Smooth muscle cell (in vitro differentiated cells): ENCODE measurements at regions not wholly inside any gene's neighbourhood (a gene's known extent, or its start where the extent isn't known, plus 50 kb on each side); places are given as distances from the start of the nearest gene placed in this dataset.

Experiments used
- DNase-seq: peaks from one replicate; lab custom pipeline; 2025; ENCODE audit not compliant: unreplicated experiment; lab: John Stamatoyannopoulos, UW
- H2AFZ ChIP-seq: fragments of 200-600 bp; sonication (generic); 2 replicates; pipeline ENCODE4 v1.6.0; 2016; ENCODE audit warnings: antibody characterized with exemption, low read depth, mild to moderate bottlenecking
- H3F3A ChIP-seq: fragments of 200-600 bp; sonication (generic); 2 replicates; pipeline ENCODE4 v1.6.0; 2017; ENCODE audit warnings: antibody characterized with exemption, low read depth
- H3K27ac ChIP-seq: fragments of 200-600 bp; sonication (generic); 2 replicates; pipeline ENCODE4 v1.5.1; 2016; ENCODE audit warnings: low read depth, mild to moderate bottlenecking
- H3K27me3 ChIP-seq: fragments of 200-600 bp; sonication (generic); 2 replicates; pipeline ENCODE4 v1.6.1; 2016; ENCODE audit warnings: low read depth, mild to moderate bottlenecking
- H3K36me3 ChIP-seq: fragments of 200-600 bp; sonication (generic); 2 replicates; pipeline ENCODE4 v1.5.1; 2016; ENCODE audit warnings: low read depth
- H3K4me1 ChIP-seq: fragments of 200-600 bp; sonication (generic); 2 replicates; pipeline ENCODE4 v1.5.1; 2016; ENCODE audit warnings: low read depth
- H3K4me2 ChIP-seq: fragments of 200-600 bp; sonication (generic); 2 replicates; pipeline ENCODE4 v1.6.0; 2016; ENCODE audit warnings: mild to moderate bottlenecking
- H3K4me3 ChIP-seq: fragments of 200-600 bp; sonication (generic); 2 replicates; pipeline ENCODE4 v1.5.1; 2016; ENCODE audit warnings: mild to moderate bottlenecking
- H3K79me2 ChIP-seq: fragments of 200-600 bp; sonication (generic); 2 replicates; pipeline ENCODE4 v1.6.0; 2016; ENCODE audit warnings: low read depth, mild to moderate bottlenecking
- H3K9ac ChIP-seq: fragments of 200-600 bp; sonication (generic); 2 replicates; pipeline ENCODE4 v1.6.0; 2016; ENCODE audit warnings: low read depth
- H3K9me3 ChIP-seq: fragments of 200-600 bp; sonication (generic); replicated peaks from 2 replicates; pipeline ENCODE4 v1.5.1; 2016; ENCODE audit warnings: low read depth
- H4K20me1 ChIP-seq: fragments of 200-600 bp; sonication (generic); 2 replicates; pipeline ENCODE4 v1.6.0; 2016; ENCODE audit warnings: low read depth
- WGBS: methylation state at CpG from one replicate; pipeline ENCODE4 v1.1.7; 2016; ENCODE audit warnings: low lambda C conversion rate; 5-methylcytosine and 5-hydroxymethylcytosine counted together
- TF ChIP-seq, protein P1 (sequence below): fragments of 200-600 bp; sonication (generic); IDR thresholded peaks from 2 replicates; pipeline ENCODE4 v1.5.1; 2017; ENCODE audit warnings: borderline replicate concordance, mild to moderate bottlenecking, antibody characterized with exemption; ENCODE audit not compliant: insufficient read depth, poor library complexity, severe bottlenecking

DNA sequence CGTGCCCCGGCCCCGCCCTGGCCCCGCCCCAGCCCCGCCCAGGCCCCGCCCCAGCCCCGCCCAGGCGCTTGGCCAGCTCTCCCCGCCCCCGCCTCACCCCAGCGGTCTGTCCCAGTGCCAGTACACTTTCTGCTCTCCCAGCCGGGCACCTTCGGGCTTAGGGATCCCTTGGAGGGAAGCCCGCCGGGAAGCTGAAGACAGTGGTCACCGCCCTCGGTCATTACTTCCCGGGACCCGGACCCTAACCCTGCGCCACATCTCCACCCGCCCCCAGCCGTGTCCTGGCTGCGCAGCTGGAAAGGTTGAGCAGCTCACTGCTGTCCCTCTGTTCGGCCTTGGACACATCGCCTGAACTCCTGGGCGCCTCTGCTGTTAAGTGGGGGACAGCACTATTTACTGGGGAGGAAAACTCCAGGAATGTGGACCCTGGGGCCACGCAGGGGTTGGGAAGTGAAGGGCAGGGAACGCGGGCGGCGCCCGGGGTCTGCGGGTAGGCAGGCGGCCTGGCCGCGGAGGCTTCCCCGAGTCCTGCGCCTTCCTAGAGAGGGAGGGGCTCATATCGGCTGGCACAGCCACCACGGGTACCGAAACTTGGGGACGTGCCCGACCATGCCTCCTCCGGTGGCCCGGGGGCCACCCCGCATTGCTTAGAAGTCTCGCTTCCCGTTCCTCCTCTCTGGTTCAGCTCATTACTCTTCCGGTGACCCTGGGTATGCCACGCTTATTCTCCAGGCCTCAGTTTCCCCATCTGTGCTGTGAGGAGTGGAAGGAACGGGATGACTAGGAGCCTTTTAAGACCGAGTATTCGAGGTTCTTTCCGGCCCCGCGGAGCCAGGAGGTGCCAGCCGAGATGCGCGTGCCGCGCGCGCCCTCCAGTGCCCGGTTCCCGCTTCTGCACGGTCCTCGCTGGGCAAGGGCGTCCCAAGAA lies 121.0 kb downstream of the GYPC start:
- Histone ChIP-seq H3K79me2 (no peaks in the 10 kb centered on the region), H3K9me3 (no peaks in the 10 kb centered on the region), H3K4me3 (peak overlapping the region; percentile 80), H3K36me3 (no peaks in the 10 kb centered on the region), H4K20me1 (no peaks in the 10 kb centered on the region), H3K4me2 (peak overlapping the region; percentile 89), H3K27ac (no peak overlapping the region), H3K27me3 (peaks cover 30% of the 10 kb centered on the region), H2AFZ (peak overlapping the region; percentile 95), H3K4me1 (no peaks in the 10 kb centered on the region), H3F3A (no peaks in the 10 kb centered on the region), H3K9ac (peak overlapping the region; percentile 15)
- under 1% methylated on average over 56 of the region's 68 CpGs for WGBS
- TF ChIP-seq, protein P1, sequence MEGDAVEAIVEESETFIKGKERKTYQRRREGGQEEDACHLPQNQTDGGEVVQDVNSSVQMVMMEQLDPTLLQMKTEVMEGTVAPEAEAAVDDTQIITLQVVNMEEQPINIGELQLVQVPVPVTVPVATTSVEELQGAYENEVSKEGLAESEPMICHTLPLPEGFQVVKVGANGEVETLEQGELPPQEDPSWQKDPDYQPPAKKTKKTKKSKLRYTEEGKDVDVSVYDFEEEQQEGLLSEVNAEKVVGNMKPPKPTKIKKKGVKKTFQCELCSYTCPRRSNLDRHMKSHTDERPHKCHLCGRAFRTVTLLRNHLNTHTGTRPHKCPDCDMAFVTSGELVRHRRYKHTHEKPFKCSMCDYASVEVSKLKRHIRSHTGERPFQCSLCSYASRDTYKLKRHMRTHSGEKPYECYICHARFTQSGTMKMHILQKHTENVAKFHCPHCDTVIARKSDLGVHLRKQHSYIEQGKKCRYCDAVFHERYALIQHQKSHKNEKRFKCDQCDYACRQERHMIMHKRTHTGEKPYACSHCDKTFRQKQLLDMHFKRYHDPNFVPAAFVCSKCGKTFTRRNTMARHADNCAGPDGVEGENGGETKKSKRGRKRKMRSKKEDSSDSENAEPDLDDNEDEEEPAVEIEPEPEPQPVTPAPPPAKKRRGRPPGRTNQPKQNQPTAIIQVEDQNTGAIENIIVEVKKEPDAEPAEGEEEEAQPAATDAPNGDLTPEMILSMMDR: peak; percentile 96
- DNase-seq: peak; percentile 42

DNA sequence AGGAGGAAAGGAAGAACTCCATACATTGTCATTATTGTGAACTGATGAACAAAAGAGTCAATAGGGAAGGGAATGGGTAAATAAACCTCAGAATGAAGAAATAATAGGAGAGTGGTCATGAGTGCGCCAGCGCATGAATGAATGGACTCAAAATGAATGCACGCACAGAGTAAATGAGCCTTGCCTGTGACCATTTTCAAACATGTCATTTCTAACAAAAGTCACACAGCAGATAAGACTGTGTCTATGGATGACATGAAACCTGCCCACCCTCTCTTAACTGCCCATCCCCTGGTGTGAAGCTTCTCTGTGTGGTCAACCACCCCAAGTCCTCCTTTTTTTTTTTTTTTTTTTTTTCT lies 121.1 kb upstream of the TEX51 start:
- Histone ChIP-seq H3K36me3 (no peaks in the 10 kb centered on the region), H3K9ac (no peak overlapping the region), H3K79me2 (no peaks in the 10 kb centered on the region), H3K4me2 (no peak overlapping the region), H3K27ac (no peak overlapping the region), H3K4me3 (no peak overlapping the region), H3K9me3 (no peaks in the 10 kb centered on the region), H3K4me1 (no peaks in the 10 kb centered on the region), H4K20me1 (no peaks in the 10 kb centered on the region), H2AFZ (no peak overlapping the region), H3K27me3 (peaks cover 30% of the 10 kb centered on the region), H3F3A (no peaks in the 10 kb centered on the region)
- TF ChIP-seq, protein P1: no peak
- DNase-seq: no peak
- WGBS: 35% methylated on average over 3 of the region's 3 CpGs

GRCh38 chr2:126778561-126779501 lies 119.9 kb upstream of the TEX51 start:
- WGBS: 66% methylated on average over 14 of the region's 14 CpGs
- Histone ChIP-seq H3K27ac (no peak overlapping the region), H3K27me3 (peaks cover 30% of the 10 kb centered on the region), H3K36me3 (no peaks in the 10 kb centered on the region), H3K79me2 (no peaks in the 10 kb centered on the region), H3F3A (no peaks in the 10 kb centered on the region), H3K4me2 (no peak overlapping the region), H3K4me1 (no peaks in the 10 kb centered on the region), H3K9me3 (no peaks in the 10 kb centered on the region), H3K9ac (no peak overlapping the region), H2AFZ (no peak overlapping the region), H3K4me3 (no peak overlapping the region), H4K20me1 (no peaks in the 10 kb centered on the region)
- TF ChIP-seq, protein P1: no peak
- no peak for DNase-seq
